HEK293 (cell line): ENCODE measurements at regions not wholly inside any gene's neighbourhood (a gene's known extent, or its start where the extent isn't known, plus 50 kb on each side); places are given as distances from the start of the nearest gene placed in this dataset.

Experiments used
- CTCF ChIA-PET: fragments of 350-600 bp; formaldehyde crosslinking; extraction: SDS; loops from one replicate; lab custom pipeline; 2021; ENCODE audit warnings: antibody characterized with exemption; lab: Yijun Ruan, JAX
- POLR2A ChIA-PET: fragments of 300-600 bp; formaldehyde crosslinking; extraction: SDS; loops from one replicate; lab custom pipeline; 2020; ENCODE audit warnings: antibody characterized with exemption, inconsistent platforms; lab: Yijun Ruan, JAX
- H3K27ac ChIP-seq: fragments of 200-500 bp; sonication (Bioruptor generic); 2 replicates; pipeline ENCODE4 v1.5.1; 2014; ENCODE audit warnings: low read depth, low read length, control low read depth, inconsistent platforms; ENCODE audit errors: extremely low read depth
- H3K36me3 ChIP-seq, 2 experiments: fragments of 200-500 bp in 1 of 2; sonication (Bioruptor generic) in 1 of 2; 1 replicate in 1 of 2; 2 replicates in 1 of 2; pipeline ENCODE4 v1.5.1; 2014 to 2017; ENCODE audit warnings: inconsistent platforms in 2 of 2, low read length in 2 of 2; ENCODE audit not compliant: control insufficient read depth in 2 of 2, insufficient read depth in 1 of 2
- H3K4me1 ChIP-seq: fragments of 200-500 bp; sonication (Bioruptor generic); 2 replicates; pipeline ENCODE4 v1.5.1; 2014; ENCODE audit warnings: mild to moderate bottlenecking, low read length, inconsistent platforms; ENCODE audit not compliant: control insufficient read depth, insufficient read depth
- H3K4me3 ChIP-seq: 2 replicates; pipeline ENCODE4 v1.5.1; 2011; ENCODE audit warnings: low read depth, mild to moderate bottlenecking, control low read depth, low read length, moderate library complexity
- H3K9me3 ChIP-seq: fragments of 200-500 bp; sonication (Bioruptor generic); 2 replicates; pipeline ENCODE4 v1.5.1; 2014; ENCODE audit warnings: low read depth, low read length, inconsistent platforms; ENCODE audit not compliant: control insufficient read depth, insufficient read depth
- BCL11A ChIP-seq: fragments of 450-650 bp; formaldehyde crosslinking; IDR thresholded peaks from 2 replicates; pipeline ENCODE4 v1.5.1; 2016; ENCODE audit warnings: low read depth, missing biosample characterization, missing genetic modification characterization
- GLI2 ChIP-seq: fragments of 450-650 bp; formaldehyde crosslinking; IDR thresholded peaks from 2 replicates; pipeline ENCODE4; 2017; ENCODE audit warnings: missing biosample characterization, missing genetic modification characterization, low read depth, borderline replicate concordance
- KLF7 ChIP-seq: fragments of 450-650 bp; formaldehyde crosslinking; IDR thresholded peaks from 2 replicates; pipeline ENCODE4 v1.5.1; 2016; ENCODE audit warnings: missing biosample characterization, missing genetic modification characterization, borderline replicate concordance
- RBAK ChIP-seq: fragments of 450-650 bp; formaldehyde crosslinking; IDR thresholded peaks from 2 replicates; pipeline ENCODE4 v1.5.1; 2016; ENCODE audit warnings: missing biosample characterization, missing genetic modification characterization
- SP3 ChIP-seq: fragments of 450-650 bp; formaldehyde crosslinking; IDR thresholded peaks from 2 replicates; pipeline ENCODE4 v1.5.1; 2016; ENCODE audit warnings: missing biosample characterization, missing genetic modification characterization
- SP7 ChIP-seq: fragments of 450-650 bp; formaldehyde crosslinking; IDR thresholded peaks from 2 replicates; pipeline ENCODE4 v1.5.1; 2016; ENCODE audit warnings: missing biosample characterization, missing genetic modification characterization
- ZBTB1 ChIP-seq: fragments of 450-650 bp; formaldehyde crosslinking; IDR thresholded peaks from 2 replicates; pipeline ENCODE4 v1.5.1; 2016; ENCODE audit warnings: missing biosample characterization, missing genetic modification characterization
- ZNF10 ChIP-seq: fragments of 450-650 bp; formaldehyde crosslinking; IDR thresholded peaks from 2 replicates; pipeline ENCODE4 v1.5.1; 2017; ENCODE audit warnings: missing biosample characterization, missing genetic modification characterization
- ZNF133 ChIP-seq: fragments of 450-650 bp; formaldehyde crosslinking; IDR thresholded peaks from 2 replicates; pipeline ENCODE4 v1.5.1; 2016; ENCODE audit warnings: missing biosample characterization, missing genetic modification characterization
- ZNF155 ChIP-seq: fragments of 450-650 bp; formaldehyde crosslinking; IDR thresholded peaks from 2 replicates; pipeline ENCODE4 v1.5.1; 2016; ENCODE audit warnings: missing biosample characterization, missing genetic modification characterization
- ZNF248 ChIP-seq: fragments of 450-650 bp; formaldehyde crosslinking; IDR thresholded peaks from 2 replicates; pipeline ENCODE4 v1.5.1; 2017; ENCODE audit warnings: missing biosample characterization, missing genetic modification characterization
- ZNF311 ChIP-seq: fragments of 450-650 bp; formaldehyde crosslinking; IDR thresholded peaks from 2 replicates; pipeline ENCODE4 v1.5.1; 2017; ENCODE audit warnings: missing biosample characterization, missing genetic modification characterization, borderline replicate concordance
- ZNF544 ChIP-seq: fragments of 450-650 bp; formaldehyde crosslinking; IDR thresholded peaks from 2 replicates; pipeline ENCODE4 v1.5.0; 2017; ENCODE audit warnings: missing biosample characterization, missing genetic modification characterization
- ZNF585B ChIP-seq: fragments of 450-650 bp; formaldehyde crosslinking; IDR thresholded peaks from 2 replicates; pipeline ENCODE4 v1.5.1; 2016; ENCODE audit warnings: missing biosample characterization, missing genetic modification characterization
- ZNF623 ChIP-seq: fragments of 450-650 bp; formaldehyde crosslinking; IDR thresholded peaks from 2 replicates; pipeline ENCODE4 v1.5.1; 2016; ENCODE audit warnings: missing biosample characterization, missing genetic modification characterization
- ZNF664 ChIP-seq: fragments of 450-650 bp; formaldehyde crosslinking; IDR thresholded peaks from 2 replicates; pipeline ENCODE4 v1.5.1; 2016; ENCODE audit warnings: missing biosample characterization, missing genetic modification characterization
- ZNF670 ChIP-seq: fragments of 450-650 bp; formaldehyde crosslinking; IDR thresholded peaks from 2 replicates; pipeline ENCODE4 v1.5.1; 2016; ENCODE audit warnings: missing biosample characterization, missing genetic modification characterization, low read depth
- TF ChIP-seq, protein P1 (sequence below): fragments of 450-650 bp; formaldehyde crosslinking; IDR thresholded peaks from 2 replicates; pipeline ENCODE4 v1.5.1; 2017; ENCODE audit warnings: missing biosample characterization, missing genetic modification characterization
- TF ChIP-seq, protein P2 (sequence below): fragments of 450-650 bp; formaldehyde crosslinking; IDR thresholded peaks from 2 replicates; pipeline ENCODE4 v1.5.1; 2016; ENCODE audit warnings: missing biosample characterization, missing genetic modification characterization, borderline replicate concordance

DNA sequence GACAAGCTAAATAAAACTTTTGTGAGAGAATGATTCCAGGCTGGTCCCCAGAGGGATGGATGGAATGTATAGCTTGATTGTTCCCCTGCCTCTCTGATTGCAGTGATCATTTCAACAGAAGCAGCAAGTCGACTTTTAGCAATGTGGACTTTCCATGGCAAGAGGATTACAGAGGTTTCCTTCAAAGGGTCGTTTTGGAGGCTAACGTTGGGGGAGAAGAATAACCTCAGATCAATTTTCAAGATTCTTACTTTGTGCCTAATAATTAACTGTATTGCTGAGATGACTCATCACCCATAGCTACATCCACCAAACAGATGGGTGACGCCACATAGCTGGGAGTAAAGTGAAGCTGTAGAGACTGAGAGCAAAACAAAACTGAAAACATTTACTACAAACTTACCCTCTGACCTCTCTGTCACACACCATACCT is 79.9 kb downstream of the GTPBP8 start:
- TF ChIP-seq ZNF585B (tag by site-specific recombination): no peak
- 0 out of 2 replicates have a peak, but pooled peaks have one; percentile 24 for TF ChIP-seq SP7 (tag by site-specific recombination)
- Histone ChIP-seq H3K4me1 (no peaks in the 10 kb centered on the region), H3K27ac (no peak overlapping the region), H3K4me3 (no peak overlapping the region), H3K36me3 (no peaks in the 10 kb centered on the region), H3K9me3 (no peaks in the 10 kb centered on the region)
- ChIA-PET CTCF (interaction anchor here (1.5 kb wide), 2 partner anchors 18 to 218 kb away, joined by 3 to 6 read pairs; no protein-coding TSS in a partner anchor), POLR2A (no interaction called here)

DNA sequence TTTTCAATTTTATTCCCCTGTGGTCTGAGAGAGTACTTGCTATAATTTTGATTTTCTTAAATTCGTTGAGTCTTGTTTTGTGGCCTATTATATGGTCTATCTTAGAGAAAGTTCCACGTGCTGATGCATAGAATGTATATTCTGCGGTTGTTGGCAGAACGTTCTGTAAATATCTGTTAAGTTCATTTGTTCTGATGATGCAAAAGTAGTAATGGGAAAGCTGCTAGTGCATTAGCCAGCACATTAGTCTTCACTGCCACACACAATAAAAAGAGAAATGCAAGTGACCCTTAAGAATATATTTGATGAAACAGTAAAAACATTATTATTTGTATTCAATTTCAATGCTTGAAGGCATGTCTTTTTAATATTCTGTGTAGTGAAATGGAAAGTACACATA is 84.8 kb downstream of the GTPBP8 start:
- Histone ChIP-seq H3K36me3 (no peaks in the 10 kb centered on the region), H3K4me1 (no peaks in the 10 kb centered on the region), H3K27ac (no peak overlapping the region), H3K9me3 (no peaks in the 10 kb centered on the region), H3K4me3 (no peak overlapping the region)
- TF ChIP-seq GLI2 (tag by site-specific recombination): no peak
- ChIA-PET POLR2A (no interaction called here), CTCF (no interaction called here)

DNA sequence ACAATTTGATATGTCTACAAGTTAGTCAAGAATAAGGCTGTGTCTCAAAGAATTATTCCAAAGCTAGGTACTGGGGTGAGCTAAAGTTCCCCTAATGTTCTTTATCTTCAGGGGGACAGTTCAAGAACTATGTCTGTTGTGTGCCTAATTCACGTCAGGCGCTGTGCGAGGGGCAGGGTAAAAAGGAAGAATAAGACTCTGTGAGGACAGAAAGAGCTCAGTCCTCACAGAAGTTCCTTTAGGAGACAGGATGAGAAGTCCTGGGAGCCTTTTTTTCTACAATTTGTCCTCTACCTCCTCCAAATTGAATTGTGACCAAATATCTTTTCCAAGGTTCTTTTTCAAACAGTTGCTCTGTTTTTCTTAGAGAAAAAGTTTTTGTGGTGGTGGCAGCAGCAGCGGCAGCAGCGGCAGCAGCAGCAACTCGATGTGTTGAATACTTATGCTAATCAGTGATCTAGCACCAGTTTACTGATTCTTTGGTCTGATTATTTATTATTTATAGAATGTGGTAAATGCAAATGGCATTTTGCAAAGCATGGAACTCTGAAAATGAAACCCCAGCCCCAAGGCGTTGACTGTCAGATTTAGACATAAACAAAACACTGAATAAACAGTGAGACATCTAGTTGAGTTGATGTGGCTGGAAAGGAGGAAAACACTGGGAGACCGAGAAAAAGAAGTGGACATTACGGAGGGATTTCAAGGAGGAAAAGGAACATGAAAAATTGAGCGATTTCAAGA is 88.6 kb downstream of the GTPBP8 start:
- Histone ChIP-seq H3K36me3 (no peaks in the 10 kb centered on the region), H3K4me1 (no peaks in the 10 kb centered on the region), H3K27ac (no peak overlapping the region), H3K4me3 (no peak overlapping the region), H3K9me3 (no peaks in the 10 kb centered on the region)
- ChIA-PET CTCF (no interaction called here), POLR2A (no interaction called here)
- no peak for TF ChIP-seq ZNF10
- no peak for TF ChIP-seq ZNF155 (tag by site-specific recombination)
- no peak for TF ChIP-seq SP3 (tag by site-specific recombination)
- no peak for TF ChIP-seq KLF7 (tag by site-specific recombination)
- no peak for TF ChIP-seq ZNF623
- no peak for TF ChIP-seq RBAK
- TF ChIP-seq, protein P1, sequence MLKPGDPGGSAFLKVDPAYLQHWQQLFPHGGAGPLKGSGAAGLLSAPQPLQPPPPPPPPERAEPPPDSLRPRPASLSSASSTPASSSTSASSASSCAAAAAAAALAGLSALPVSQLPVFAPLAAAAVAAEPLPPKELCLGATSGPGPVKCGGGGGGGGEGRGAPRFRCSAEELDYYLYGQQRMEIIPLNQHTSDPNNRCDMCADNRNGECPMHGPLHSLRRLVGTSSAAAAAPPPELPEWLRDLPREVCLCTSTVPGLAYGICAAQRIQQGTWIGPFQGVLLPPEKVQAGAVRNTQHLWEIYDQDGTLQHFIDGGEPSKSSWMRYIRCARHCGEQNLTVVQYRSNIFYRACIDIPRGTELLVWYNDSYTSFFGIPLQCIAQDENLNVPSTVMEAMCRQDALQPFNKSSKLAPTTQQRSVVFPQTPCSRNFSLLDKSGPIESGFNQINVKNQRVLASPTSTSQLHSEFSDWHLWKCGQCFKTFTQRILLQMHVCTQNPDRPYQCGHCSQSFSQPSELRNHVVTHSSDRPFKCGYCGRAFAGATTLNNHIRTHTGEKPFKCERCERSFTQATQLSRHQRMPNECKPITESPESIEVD (tag by site-specific recombination): no peak
- TF ChIP-seq BCL11A (tag by site-specific recombination): no peak
- TF ChIP-seq ZBTB1 (tag by site-specific recombination): no peak

DNA sequence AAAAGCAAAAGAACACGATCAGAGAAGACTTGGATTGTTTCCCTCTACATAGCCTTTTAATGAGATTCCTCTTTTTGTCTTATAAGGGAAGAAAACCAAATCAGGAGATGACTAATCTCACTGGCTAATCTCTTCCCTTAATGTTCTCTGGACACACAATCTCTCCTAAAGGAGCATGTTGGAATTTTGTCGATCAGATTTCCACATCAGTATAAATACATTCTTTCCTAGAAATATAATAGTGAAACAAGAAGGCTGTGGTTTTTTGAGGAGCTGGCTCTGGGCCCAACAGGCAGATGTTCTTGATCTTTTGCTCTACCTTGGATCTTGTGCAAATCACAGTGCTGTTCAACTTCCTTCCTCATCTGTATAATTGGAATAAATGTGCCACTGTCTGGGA is 94.0 kb downstream of the GTPBP8 start:
- CTCF ChIA-PET: interaction anchor here (0.7 kb wide), 1 partner anchor 204 kb away, joined by 3 read pairs; no protein-coding TSS in a partner anchor
- H3K4me3 ChIP-seq: no peak overlapping the region
- TF ChIP-seq ZNF544 (tag by site-specific recombination) (no peak), ZNF248 (tag by site-specific recombination) (no peak), ZNF311 (tag by site-specific recombination) (no peak), GLI2 (tag by site-specific recombination) (no peak), ZNF664 (tag by site-specific recombination) (no peak), ZNF670 (tag by site-specific recombination) (no peak), ZNF133 (no peak)
- TF ChIP-seq, protein P2, sequence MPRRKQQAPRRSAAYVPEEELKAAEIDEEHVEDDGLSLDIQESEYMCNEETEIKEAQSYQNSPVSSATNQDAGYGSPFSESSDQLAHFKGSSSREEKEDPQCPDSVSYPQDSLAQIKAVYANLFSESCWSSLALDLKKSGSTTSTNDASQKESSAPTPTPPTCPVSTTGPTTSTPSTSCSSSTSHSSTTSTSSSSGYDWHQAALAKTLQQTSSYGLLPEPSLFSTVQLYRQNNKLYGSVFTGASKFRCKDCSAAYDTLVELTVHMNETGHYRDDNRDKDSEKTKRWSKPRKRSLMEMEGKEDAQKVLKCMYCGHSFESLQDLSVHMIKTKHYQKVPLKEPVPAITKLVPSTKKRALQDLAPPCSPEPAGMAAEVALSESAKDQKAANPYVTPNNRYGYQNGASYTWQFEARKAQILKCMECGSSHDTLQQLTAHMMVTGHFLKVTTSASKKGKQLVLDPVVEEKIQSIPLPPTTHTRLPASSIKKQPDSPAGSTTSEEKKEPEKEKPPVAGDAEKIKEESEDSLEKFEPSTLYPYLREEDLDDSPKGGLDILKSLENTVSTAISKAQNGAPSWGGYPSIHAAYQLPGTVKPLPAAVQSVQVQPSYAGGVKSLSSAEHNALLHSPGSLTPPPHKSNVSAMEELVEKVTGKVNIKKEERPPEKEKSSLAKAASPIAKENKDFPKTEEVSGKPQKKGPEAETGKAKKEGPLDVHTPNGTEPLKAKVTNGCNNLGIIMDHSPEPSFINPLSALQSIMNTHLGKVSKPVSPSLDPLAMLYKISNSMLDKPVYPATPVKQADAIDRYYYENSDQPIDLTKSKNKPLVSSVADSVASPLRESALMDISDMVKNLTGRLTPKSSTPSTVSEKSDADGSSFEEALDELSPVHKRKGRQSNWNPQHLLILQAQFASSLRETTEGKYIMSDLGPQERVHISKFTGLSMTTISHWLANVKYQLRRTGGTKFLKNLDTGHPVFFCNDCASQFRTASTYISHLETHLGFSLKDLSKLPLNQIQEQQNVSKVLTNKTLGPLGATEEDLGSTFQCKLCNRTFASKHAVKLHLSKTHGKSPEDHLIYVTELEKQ (tag by site-specific recombination): no peak
- TF ChIP-seq, all 188 proteins: peak for 0
- Histone ChIP-seq H3K27ac (no peak overlapping the region), H3K9me3 (no peaks in the 10 kb centered on the region), H3K4me1 (no peaks in the 10 kb centered on the region), H3K36me3 (no peaks in the 10 kb centered on the region)
- POLR2A ChIA-PET: interaction anchor here (0.6 to 0.7 kb wide), 2 partner anchors 9 to 66 kb away, joined by 4 to 6 read pairs; no protein-coding TSS in a partner anchor
